Gastrocnemius medialis (tissue), 4 donors: ENCODE measurements at regions not wholly inside any gene's neighbourhood (a gene's known extent, or its start where the extent isn't known, plus 50 kb on each side); places are given as distances from the start of the nearest gene placed in this dataset.

Experiments used
- CTCF ChIP-seq, 5 experiments: fragments of 450-650 bp in 3 of 5; fragments of 200-600 bp in 2 of 5; sonication (generic) in 2 of 5; IDR thresholded peaks in 4 of 5; conservative IDR thresholded peaks in 1 of 5; 1 replicate in 4 of 5; 2 replicates in 1 of 5; pipeline ENCODE4 v1.5.1; 2016 to 2019; ENCODE audit warnings: antibody characterized with exemption in 5 of 5, mild to moderate bottlenecking in 3 of 5, moderate library complexity in 3 of 5
- POLR2A ChIP-seq, 2 donors: fragments of 450-650 bp; IDR thresholded peaks; one replicate each; pipeline ENCODE4 v1.6.1; 2017; ENCODE audit warnings: antibody characterized with exemption in 2 of 2, mild to moderate bottlenecking in 2 of 2, moderate library complexity in 2 of 2

GRCh38 chr4:81930506-81931238 lies 443.1 kb downstream of the HNRNPD start:
- TF ChIP-seq POLR2A (IDR thresholded peaks at IDR 0.05) (no peak), CTCF (IDR thresholded peaks at IDR 0.05 in 4 of 5, conservative IDR thresholded peaks at IDR 0.05 in 1 of 5) (no peak)
